ENCODE measurements at regions not wholly inside any gene's neighbourhood (a gene's known extent, or its start where the extent isn't known, plus 50 kb on each side); places are given as distances from the start of the nearest gene placed in this dataset.

- no peak for FAIRE-seq
- Mint-ChIP-seq H3K27me3 (ENCODE audit: low read depth, unreplicated experiment) (no peaks in the 10 kb centered on the region), H3K9me3 (ENCODE audit: unreplicated experiment) (no peaks in the 10 kb centered on the region), H3K36me3 (ENCODE audit: low read depth, unreplicated experiment) (no peaks in the 10 kb centered on the region), H3K4me1 (ENCODE audit: low read depth, unreplicated experiment) (peaks cover 13% of the 10 kb centered on the region), H3K4me3 (ENCODE audit: unreplicated experiment) (no peak overlapping the region), H3K27ac (ENCODE audit: unreplicated experiment) (no peak overlapping the region)
- Histone ChIP-seq H3K4me1 (ENCODE audit: insufficient read depth, low read length) (peaks cover 13% of the 10 kb centered on the region), H3K27ac (ENCODE audit: low read depth, low read length) (no peak overlapping the region), H3K9ac (ENCODE audit: low read length) (no peak overlapping the region), H3K27me3 (ENCODE audit: insufficient read depth, low read length) (no peaks in the 10 kb centered on the region), H3K36me3 (ENCODE audit: insufficient read depth, low read length) (no peaks in the 10 kb centered on the region), H3K4me3 (ENCODE audit: insufficient read depth, low read depth, low read length) (no peak overlapping the region), H3K4me2 (ENCODE audit: low read length) (no peak overlapping the region), H4K20me1 (ENCODE audit: insufficient read depth, low read length) (no peaks in the 10 kb centered on the region), H3K9me3 (ENCODE audit: insufficient read depth, low read depth, low read length) (no peaks in the 10 kb centered on the region), H2AFZ (ENCODE audit: low read depth, low read length) (no peak overlapping the region), H3K79me2 (ENCODE audit: insufficient read depth, low read length) (no peaks in the 10 kb centered on the region)
- DNase-seq (ENCODE audit: low read depth): no peak
- TF ChIP-seq, protein P1, sequence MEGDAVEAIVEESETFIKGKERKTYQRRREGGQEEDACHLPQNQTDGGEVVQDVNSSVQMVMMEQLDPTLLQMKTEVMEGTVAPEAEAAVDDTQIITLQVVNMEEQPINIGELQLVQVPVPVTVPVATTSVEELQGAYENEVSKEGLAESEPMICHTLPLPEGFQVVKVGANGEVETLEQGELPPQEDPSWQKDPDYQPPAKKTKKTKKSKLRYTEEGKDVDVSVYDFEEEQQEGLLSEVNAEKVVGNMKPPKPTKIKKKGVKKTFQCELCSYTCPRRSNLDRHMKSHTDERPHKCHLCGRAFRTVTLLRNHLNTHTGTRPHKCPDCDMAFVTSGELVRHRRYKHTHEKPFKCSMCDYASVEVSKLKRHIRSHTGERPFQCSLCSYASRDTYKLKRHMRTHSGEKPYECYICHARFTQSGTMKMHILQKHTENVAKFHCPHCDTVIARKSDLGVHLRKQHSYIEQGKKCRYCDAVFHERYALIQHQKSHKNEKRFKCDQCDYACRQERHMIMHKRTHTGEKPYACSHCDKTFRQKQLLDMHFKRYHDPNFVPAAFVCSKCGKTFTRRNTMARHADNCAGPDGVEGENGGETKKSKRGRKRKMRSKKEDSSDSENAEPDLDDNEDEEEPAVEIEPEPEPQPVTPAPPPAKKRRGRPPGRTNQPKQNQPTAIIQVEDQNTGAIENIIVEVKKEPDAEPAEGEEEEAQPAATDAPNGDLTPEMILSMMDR (IDR thresholded peaks at IDR 0.05; ENCODE audit: insufficient read depth, low read depth, low read length): no peak
- TF ChIP-seq EZH2 (IDR thresholded peaks at IDR 0.05; ENCODE audit: insufficient read depth, low read length): no peak
These were observed 174.1 kb upstream of the BET1 start for GRCh38 chr7:94178230-94178629.

- TF ChIP-seq, protein P1 (IDR thresholded peaks at IDR 0.05; ENCODE audit: insufficient read depth, low read depth, low read length): no peak
- TF ChIP-seq EZH2 (IDR thresholded peaks at IDR 0.05; ENCODE audit: insufficient read depth, low read length): no peak
- H3K36me3 Mint-ChIP-seq (ENCODE audit: low read depth, unreplicated experiment): no peaks in the 10 kb centered on the region
- H3K27ac Mint-ChIP-seq (ENCODE audit: unreplicated experiment): no peak overlapping the region
- H3K79me2 ChIP-seq (ENCODE audit: insufficient read depth, low read length): no peaks in the 10 kb centered on the region
- H3K27me3 Mint-ChIP-seq (ENCODE audit: low read depth, unreplicated experiment): no peaks in the 10 kb centered on the region
- H3K36me3 ChIP-seq (ENCODE audit: insufficient read depth, low read length): no peaks in the 10 kb centered on the region
- H3K4me1 Mint-ChIP-seq (ENCODE audit: low read depth, unreplicated experiment): peaks cover 23% of the 10 kb centered on the region
- no peak overlapping the region for H3K9ac ChIP-seq (ENCODE audit: low read length)
- H3K4me1 ChIP-seq (ENCODE audit: insufficient read depth, low read length): peaks cover 21% of the 10 kb centered on the region
- DNase-seq (ENCODE audit: low read depth): peak; percentile 41
- no peak overlapping the region for H3K4me3 ChIP-seq (ENCODE audit: insufficient read depth, low read depth, low read length)
- no peaks in the 10 kb centered on the region for H3K9me3 ChIP-seq (ENCODE audit: insufficient read depth, low read depth, low read length)
- FAIRE-seq: no peak
- H3K4me3 Mint-ChIP-seq (ENCODE audit: unreplicated experiment): no peak overlapping the region
- H2AFZ ChIP-seq (ENCODE audit: low read depth, low read length): no peak overlapping the region
- H3K27me3 ChIP-seq (ENCODE audit: insufficient read depth, low read length): no peaks in the 10 kb centered on the region
- H3K4me2 ChIP-seq (ENCODE audit: low read length): no peak overlapping the region
- H3K27ac ChIP-seq (ENCODE audit: low read depth, low read length): no peak overlapping the region
- no peaks in the 10 kb centered on the region for H4K20me1 ChIP-seq (ENCODE audit: insufficient read depth, low read length)
- H3K9me3 Mint-ChIP-seq (ENCODE audit: unreplicated experiment): no peaks in the 10 kb centered on the region
These were observed 175.3 kb upstream of the BET1 start for GRCh38 chr7:94179466-94179865.

DNA sequence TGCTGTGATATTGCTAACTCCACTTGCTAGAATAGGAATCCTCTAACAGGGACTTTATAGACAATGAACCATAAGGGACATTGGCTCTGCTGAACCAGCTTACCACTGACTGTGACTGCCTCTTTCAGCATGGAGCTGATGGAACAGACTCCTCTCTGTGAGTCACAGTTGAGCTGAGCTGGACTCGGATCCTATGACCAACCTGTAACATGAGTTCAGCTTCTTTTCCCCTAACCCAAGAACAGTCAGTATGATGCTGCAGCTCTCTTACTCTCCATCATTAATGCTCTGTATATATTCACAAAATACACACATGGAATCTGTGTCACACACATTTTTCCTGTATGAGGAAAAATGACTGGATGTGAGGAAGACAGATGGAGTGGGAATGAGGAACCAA, 177.9 kb upstream of the BET1 start:
- H3K9me3 Mint-ChIP-seq (ENCODE audit: unreplicated experiment): peaks cover 8% of the 10 kb centered on the region
- H3K4me3 Mint-ChIP-seq (ENCODE audit: unreplicated experiment): no peak overlapping the region
- H3K36me3 Mint-ChIP-seq (ENCODE audit: low read depth, unreplicated experiment): peaks cover 4% of the 10 kb centered on the region
- Histone ChIP-seq H3K9me3 (ENCODE audit: insufficient read depth, low read depth, low read length) (no peaks in the 10 kb centered on the region), H3K27me3 (ENCODE audit: insufficient read depth, low read length) (no peaks in the 10 kb centered on the region), H3K79me2 (ENCODE audit: insufficient read depth, low read length) (no peaks in the 10 kb centered on the region), H4K20me1 (ENCODE audit: insufficient read depth, low read length) (no peaks in the 10 kb centered on the region), H3K4me3 (ENCODE audit: insufficient read depth, low read depth, low read length) (no peak overlapping the region), H3K36me3 (ENCODE audit: insufficient read depth, low read length) (no peaks in the 10 kb centered on the region), H2AFZ (ENCODE audit: low read depth, low read length) (peak overlapping the region; percentile 23), H3K4me1 (ENCODE audit: insufficient read depth, low read length) (peaks cover 21% of the 10 kb centered on the region), H3K9ac (ENCODE audit: low read length) (no peak overlapping the region), H3K27ac (ENCODE audit: low read depth, low read length) (peak overlapping the region; percentile 96), H3K4me2 (ENCODE audit: low read length) (no peak overlapping the region)
- FAIRE-seq: peak; percentile 95
- peak; percentile 90 for DNase-seq (ENCODE audit: low read depth)
- H3K27me3 Mint-ChIP-seq (ENCODE audit: low read depth, unreplicated experiment): no peaks in the 10 kb centered on the region
- TF ChIP-seq, protein P1 (IDR thresholded peaks at IDR 0.05; ENCODE audit: insufficient read depth, low read depth, low read length): no peak
- TF ChIP-seq EZH2 (IDR thresholded peaks at IDR 0.05; ENCODE audit: insufficient read depth, low read length): no peak
- peaks cover 27% of the 10 kb centered on the region for H3K4me1 Mint-ChIP-seq (ENCODE audit: low read depth, unreplicated experiment)
- peak overlapping the region; percentile 84 for H3K27ac Mint-ChIP-seq (ENCODE audit: unreplicated experiment)

All from astrocyte (in vitro differentiated cells and primary cell).